ENCODE measurements at regions not wholly inside any gene's neighbourhood (a gene's known extent, or its start where the extent isn't known, plus 50 kb on each side); places are given as distances from the start of the nearest gene placed in this dataset.

DNA sequence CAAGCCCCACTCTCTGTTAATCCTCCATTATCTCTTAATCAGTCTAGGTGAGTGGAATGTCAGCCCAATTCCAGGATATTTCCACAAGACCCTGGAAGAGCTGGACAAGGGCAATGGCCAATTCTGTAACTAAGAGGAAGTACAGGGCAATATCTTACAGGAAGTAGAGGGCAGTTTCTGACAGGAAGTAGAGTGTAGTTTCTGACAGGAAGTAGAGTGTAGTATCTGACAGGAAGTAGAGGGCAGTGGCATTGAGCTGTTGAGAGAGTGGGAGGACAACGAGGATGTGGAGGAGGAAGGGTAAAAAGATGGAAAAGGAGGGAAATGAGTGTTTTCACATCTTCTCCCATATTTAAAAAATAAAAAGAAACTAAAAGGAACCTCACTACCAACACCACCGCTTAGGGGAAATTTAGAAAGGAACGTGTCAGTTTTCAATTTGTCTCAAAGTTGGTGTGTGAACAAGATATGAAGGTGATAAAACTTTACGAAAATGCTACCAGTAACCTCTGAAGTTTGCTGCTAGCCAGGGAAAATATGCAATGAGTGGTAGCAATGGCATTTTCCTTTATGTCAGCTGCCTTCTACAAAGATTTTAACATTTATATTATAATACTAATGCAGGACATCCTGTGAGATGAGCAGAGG is 430.9 kb upstream of the HNRNPA3 start:
- H3K4me3 Mint-ChIP-seq: peak overlapping the region; percentile 1 to 59 (median 52)
- no peak for ATAC-seq

DNA sequence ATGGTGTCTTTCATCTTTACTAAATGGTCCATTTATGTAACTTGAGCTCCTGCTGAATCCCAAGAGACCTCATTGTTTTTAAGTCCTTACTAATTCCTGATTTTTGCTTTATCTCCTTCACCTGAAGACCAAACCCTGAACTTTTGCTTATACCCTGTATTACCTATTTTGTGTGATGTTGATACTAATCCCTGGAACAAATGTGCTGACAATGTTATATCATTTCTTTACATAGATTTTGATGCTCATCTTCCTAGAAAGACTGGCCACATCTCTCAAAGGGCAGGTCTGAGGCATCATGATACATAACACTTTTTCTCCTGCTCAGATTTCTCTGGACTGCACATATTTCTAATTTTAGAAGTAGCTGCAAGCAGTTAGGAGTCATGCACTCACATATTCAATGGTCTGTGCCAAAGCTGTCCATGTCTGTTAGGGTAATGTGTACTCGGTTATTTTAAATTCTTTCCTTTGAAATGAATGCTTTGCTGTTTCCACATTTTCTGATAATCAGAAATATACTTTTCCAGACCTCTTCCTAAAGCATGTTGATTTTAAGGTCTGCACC is 427.9 kb upstream of the HNRNPA3 start:
- Histone ChIP-seq H3K27ac (ENCODE audit: low read depth, low read length) (no peak overlapping the region), H3K27me3 (ENCODE audit: control insufficient read depth in 2 of 2, insufficient read depth in 2 of 2, low read length in 2 of 2) (no peaks in the 10 kb centered on the region), H3K4me3 (ENCODE audit: low read length) (no peak overlapping the region), H3K36me3 (ENCODE audit: control insufficient read depth in 2 of 3, insufficient read depth in 3 of 3, low read length in 3 of 3) (no peaks in the 10 kb centered on the region), H3K9me3 (ENCODE audit: control insufficient read depth in 2 of 3, low read length in 3 of 3) (no peaks in the 10 kb centered on the region), H3K4me1 (ENCODE audit: control insufficient read depth in 2 of 2, insufficient read depth in 2 of 2, low read length in 2 of 2) (peaks cover 0 to 4% of the 10 kb centered on the region in 2 donors)
- no peak for ATAC-seq
- intact Hi-C loops (cut with micrococcal nuclease): no loop called here
- H3K27me3 Mint-ChIP-seq: peaks cover 0 to 5% (median 0%) of the 10 kb centered on the region in 5 donors
- ChIA-PET POLR2A (no interaction called here), CTCF (no interaction called here)
- no peak for DNase-seq
- H3K36me3 Mint-ChIP-seq: peaks cover 4 to 15% (median 5%) of the 10 kb centered on the region in 5 donors
- H3K9me3 Mint-ChIP-seq: peaks cover 2 to 45% (median 18%) of the 10 kb centered on the region in 11 donors
- H3K4me1 Mint-ChIP-seq: peaks cover 5 to 21% (median 13%) of the 10 kb centered on the region in 7 donors
- H3K4me3 Mint-ChIP-seq: no peak overlapping the region
- no peak overlapping the region for H3K27ac Mint-ChIP-seq

More for the DNA sequence above, 430.9 kb upstream of the HNRNPA3 start:
- ChIA-PET CTCF (no interaction called here), POLR2A (no interaction called here)
- Histone ChIP-seq H3K4me3 (ENCODE audit: low read length) (no peak overlapping the region), H3K27me3 (ENCODE audit: control insufficient read depth in 2 of 2, insufficient read depth in 2 of 2, low read length in 2 of 2) (no peaks in the 10 kb centered on the region), H3K36me3 (ENCODE audit: control insufficient read depth in 2 of 3, insufficient read depth in 3 of 3, low read length in 3 of 3) (no peaks in the 10 kb centered on the region), H3K9me3 (ENCODE audit: control insufficient read depth in 2 of 3, low read length in 3 of 3) (no peaks in the 10 kb centered on the region), H3K27ac (ENCODE audit: low read depth, low read length) (no peak overlapping the region), H3K4me1 (ENCODE audit: control insufficient read depth in 2 of 2, insufficient read depth in 2 of 2, low read length in 2 of 2) (peaks cover 0 to 4% of the 10 kb centered on the region in 2 donors)
- Mint-ChIP-seq H3K4me1 (peaks cover 5 to 21% (median 13%) of the 10 kb centered on the region in 7 donors), H3K9me3 (peaks cover 2 to 45% (median 18%) of the 10 kb centered on the region in 11 donors), H3K36me3 (peaks cover 4 to 17% (median 5%) of the 10 kb centered on the region in 5 donors), H3K27ac (peak overlapping the region in 7 of 9 donors; percentile 14 to 85 (median 48)), H3K27me3 (peaks cover 0 to 2% (median 0%) of the 10 kb centered on the region in 5 donors)
- peak in 2 of 9 donors; percentile 8 for DNase-seq
- intact Hi-C loops (cut with micrococcal nuclease): no loop called here

DNA sequence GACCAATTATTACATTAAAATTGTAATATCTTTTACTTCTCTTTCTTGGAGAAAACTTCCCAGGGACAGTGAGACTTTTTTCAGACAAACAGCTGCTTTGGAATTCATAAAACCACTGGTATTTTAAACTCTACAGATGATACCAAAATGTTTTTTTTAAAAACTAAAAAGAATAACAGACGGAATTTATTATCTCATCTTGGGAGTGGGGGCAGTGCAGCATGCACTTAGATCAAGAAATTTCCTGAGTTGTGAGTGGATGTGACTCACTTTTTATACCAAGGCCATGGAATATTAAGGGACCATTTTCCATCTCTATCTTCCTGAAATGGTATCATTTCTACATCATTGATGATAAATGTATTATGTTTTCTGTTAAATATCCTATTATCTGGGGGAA is 422.8 kb upstream of the HNRNPA3 start:
- DNase-seq (no peak), ATAC-seq (no peak)
- Mint-ChIP-seq H3K4me1 (no peaks in the 10 kb centered on the region), H3K9me3 (peaks cover 0 to 5% (median 0%) of the 10 kb centered on the region in 11 donors), H3K27ac (no peak overlapping the region), H3K4me3 (no peak overlapping the region), H3K27me3 (peaks cover 6 to 25% (median 19%) of the 10 kb centered on the region in 5 donors), H3K36me3 (peaks cover 0 to 4% (median 0%) of the 10 kb centered on the region in 5 donors)
- POLR2A ChIA-PET: no interaction called here
- H3K4me1 ChIP-seq (ENCODE audit: control insufficient read depth in 2 of 2, insufficient read depth in 2 of 2, low read length in 2 of 2): no peaks in the 10 kb centered on the region
- CTCF ChIA-PET: no interaction called here
- H3K9me3 ChIP-seq (ENCODE audit: control insufficient read depth in 2 of 3, low read length in 3 of 3): no peaks in the 10 kb centered on the region
- H3K27me3 ChIP-seq (ENCODE audit: control insufficient read depth in 2 of 2, insufficient read depth in 2 of 2, low read length in 2 of 2): no peaks in the 10 kb centered on the region
- no peaks in the 10 kb centered on the region for H3K36me3 ChIP-seq (ENCODE audit: control insufficient read depth in 2 of 3, insufficient read depth in 3 of 3, low read length in 3 of 3)
- intact Hi-C loops (cut with micrococcal nuclease): no loop called here
- no peak overlapping the region for H3K27ac ChIP-seq (ENCODE audit: low read depth, low read length)
- H3K4me3 ChIP-seq (ENCODE audit: low read length): no peak overlapping the region

DNA sequence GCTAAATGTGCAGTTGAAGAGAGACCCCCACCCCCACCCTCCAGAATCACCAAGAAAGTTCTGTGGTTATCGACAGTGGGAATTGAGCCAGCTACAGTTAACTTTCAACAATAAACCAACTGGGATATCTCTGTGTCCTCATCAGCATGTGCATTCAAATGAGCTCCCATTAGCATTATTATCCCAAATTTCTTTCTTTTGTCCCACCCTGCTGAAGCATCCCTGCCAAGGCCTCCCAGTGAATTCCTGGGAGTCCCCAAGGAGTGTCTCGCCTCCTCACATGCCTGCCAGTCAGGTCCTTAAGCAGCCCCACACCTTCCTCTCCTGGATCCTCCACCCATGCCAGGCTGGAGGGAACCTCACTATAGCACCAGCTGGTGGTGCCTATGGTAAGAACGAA is 422.1 kb upstream of the HNRNPA3 start:
- H3K4me1 Mint-ChIP-seq: no peaks in the 10 kb centered on the region
- no peak for DNase-seq
- peak overlapping the region in 1 of 9 donors; percentile 16 for H3K27ac Mint-ChIP-seq
- H3K4me1 ChIP-seq (ENCODE audit: control insufficient read depth in 2 of 2, insufficient read depth in 2 of 2, low read length in 2 of 2): no peaks in the 10 kb centered on the region
- ChIA-PET POLR2A (no interaction called here), CTCF (no interaction called here)
- no peak overlapping the region for H3K4me3 Mint-ChIP-seq
- no peaks in the 10 kb centered on the region for H3K9me3 ChIP-seq (ENCODE audit: control insufficient read depth in 2 of 3, low read length in 3 of 3)
- H3K36me3 ChIP-seq (ENCODE audit: control insufficient read depth in 2 of 3, insufficient read depth in 3 of 3, low read length in 3 of 3): no peaks in the 10 kb centered on the region
- no peaks in the 10 kb centered on the region for H3K27me3 ChIP-seq (ENCODE audit: control insufficient read depth in 2 of 2, insufficient read depth in 2 of 2, low read length in 2 of 2)
- H3K4me3 ChIP-seq (ENCODE audit: low read length): no peak overlapping the region
- H3K36me3 Mint-ChIP-seq: no peaks in the 10 kb centered on the region
- H3K27me3 Mint-ChIP-seq: peaks cover 8 to 29% (median 21%) of the 10 kb centered on the region in 5 donors
- ATAC-seq: no peak
- intact Hi-C loops (cut with micrococcal nuclease): no loop called here
- H3K9me3 Mint-ChIP-seq: peaks cover 0 to 4% (median 0%) of the 10 kb centered on the region in 11 donors
- no peak overlapping the region for H3K27ac ChIP-seq (ENCODE audit: low read depth, low read length)

DNA sequence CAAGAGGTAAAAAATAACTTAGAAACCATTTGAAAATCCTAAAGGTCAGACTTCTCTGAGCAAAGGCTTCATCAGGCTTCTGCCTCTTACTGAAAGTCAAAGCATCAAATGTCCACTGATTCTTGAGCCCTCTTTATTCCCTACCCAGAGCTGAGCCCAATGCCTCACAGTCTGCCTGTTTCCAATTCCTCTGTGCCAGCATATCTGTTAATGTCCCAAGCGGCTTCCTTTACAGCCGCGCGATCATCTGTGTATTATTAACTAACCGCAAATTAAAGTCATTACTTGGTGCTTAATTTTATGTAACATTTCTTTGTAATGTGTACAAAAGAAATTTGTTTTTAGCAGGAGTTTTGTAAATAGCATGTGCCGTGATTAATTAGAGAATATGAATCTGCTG is 418.8 kb upstream of the HNRNPA3 start:
- DNase-seq (no peak), ATAC-seq (no peak)
- H3K27ac Mint-ChIP-seq: no peak overlapping the region
- H3K4me1 ChIP-seq (ENCODE audit: control insufficient read depth in 2 of 2, insufficient read depth in 2 of 2, low read length in 2 of 2): no peaks in the 10 kb centered on the region
- no peaks in the 10 kb centered on the region for H3K36me3 ChIP-seq (ENCODE audit: control insufficient read depth in 2 of 3, insufficient read depth in 3 of 3, low read length in 3 of 3)
- no peaks in the 10 kb centered on the region for H3K36me3 Mint-ChIP-seq
- intact Hi-C loops (cut with micrococcal nuclease): no loop called here
- H3K9me3 ChIP-seq (ENCODE audit: control insufficient read depth in 2 of 3, low read length in 3 of 3): no peaks in the 10 kb centered on the region
- H3K4me3 ChIP-seq (ENCODE audit: low read length): no peak overlapping the region
- H3K4me1 Mint-ChIP-seq: no peaks in the 10 kb centered on the region
- ChIA-PET POLR2A (no interaction called here), CTCF (no interaction called here)
- no peak overlapping the region for H3K27ac ChIP-seq (ENCODE audit: low read depth, low read length)
- H3K4me3 Mint-ChIP-seq: no peak overlapping the region
- no peaks in the 10 kb centered on the region for H3K27me3 ChIP-seq (ENCODE audit: control insufficient read depth in 2 of 2, insufficient read depth in 2 of 2, low read length in 2 of 2)
- H3K27me3 Mint-ChIP-seq: peaks cover 15 to 32% (median 30%) of the 10 kb centered on the region in 5 donors
- peaks cover 0 to 5% (median 0%) of the 10 kb centered on the region in 11 donors for H3K9me3 Mint-ChIP-seq

DNA sequence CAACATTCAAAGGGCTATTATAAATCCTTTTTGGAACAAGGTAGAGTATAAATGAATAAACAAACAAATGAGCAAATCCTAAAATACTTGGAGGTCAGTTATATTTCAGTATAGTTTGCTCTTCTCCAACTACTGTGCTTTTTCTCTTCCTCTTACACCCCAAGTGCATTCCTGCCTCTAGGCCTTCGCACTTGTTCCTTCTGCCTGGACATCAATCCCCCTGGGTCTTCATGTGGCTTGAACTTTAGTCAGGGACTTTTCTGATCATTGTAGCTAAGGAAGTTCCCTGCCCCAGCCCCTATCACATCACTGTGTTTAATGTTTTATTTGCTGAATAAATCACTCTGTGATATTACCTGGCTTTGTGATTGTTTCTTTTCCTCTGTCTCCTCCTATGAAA is 418.2 kb upstream of the HNRNPA3 start:
- intact Hi-C loops (cut with micrococcal nuclease): no loop called here
- Mint-ChIP-seq H3K27me3 (peaks cover 15 to 32% (median 30%) of the 10 kb centered on the region in 5 donors), H3K9me3 (peaks cover 0 to 5% (median 0%) of the 10 kb centered on the region in 11 donors), H3K36me3 (no peaks in the 10 kb centered on the region), H3K27ac (no peak overlapping the region), H3K4me1 (no peaks in the 10 kb centered on the region), H3K4me3 (no peak overlapping the region)
- no peak overlapping the region for H3K4me3 ChIP-seq (ENCODE audit: low read length)
- H3K36me3 ChIP-seq (ENCODE audit: control insufficient read depth in 2 of 3, insufficient read depth in 3 of 3, low read length in 3 of 3): no peaks in the 10 kb centered on the region
- ATAC-seq (no peak), DNase-seq (no peak)
- POLR2A ChIA-PET: no interaction called here
- no peaks in the 10 kb centered on the region for H3K4me1 ChIP-seq (ENCODE audit: control insufficient read depth in 2 of 2, insufficient read depth in 2 of 2, low read length in 2 of 2)
- CTCF ChIA-PET: no interaction called here
- no peak overlapping the region for H3K27ac ChIP-seq (ENCODE audit: low read depth, low read length)
- no peaks in the 10 kb centered on the region for H3K9me3 ChIP-seq (ENCODE audit: control insufficient read depth in 2 of 3, low read length in 3 of 3)
- no peaks in the 10 kb centered on the region for H3K27me3 ChIP-seq (ENCODE audit: control insufficient read depth in 2 of 2, insufficient read depth in 2 of 2, low read length in 2 of 2)

DNA sequence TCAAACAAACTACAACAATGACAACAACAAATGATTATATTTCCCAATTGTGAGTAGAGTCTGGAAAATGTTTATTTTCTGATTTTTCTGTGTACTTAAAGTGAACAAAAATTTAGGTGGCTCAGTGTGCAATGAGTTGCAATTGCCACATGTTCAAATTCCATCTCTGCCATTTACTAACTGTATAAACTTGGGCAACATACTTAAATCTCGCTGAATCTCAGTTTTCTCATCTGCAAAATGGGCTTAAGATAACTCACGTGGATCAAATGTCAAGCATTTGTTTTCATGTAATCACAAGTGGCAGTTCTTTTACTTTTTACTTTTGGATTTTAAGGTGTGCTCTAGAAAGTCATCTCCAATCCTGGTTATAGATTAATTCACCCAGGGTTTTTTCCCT is 416.8 kb upstream of the HNRNPA3 start:
- H3K4me1 Mint-ChIP-seq: no peaks in the 10 kb centered on the region
- no peaks in the 10 kb centered on the region for H3K27me3 ChIP-seq (ENCODE audit: control insufficient read depth in 2 of 2, insufficient read depth in 2 of 2, low read length in 2 of 2)
- ATAC-seq (no peak), DNase-seq (no peak)
- no peaks in the 10 kb centered on the region for H3K4me1 ChIP-seq (ENCODE audit: control insufficient read depth in 2 of 2, insufficient read depth in 2 of 2, low read length in 2 of 2)
- intact Hi-C loops (cut with micrococcal nuclease): no loop called here
- H3K36me3 Mint-ChIP-seq: no peaks in the 10 kb centered on the region
- no peaks in the 10 kb centered on the region for H3K9me3 ChIP-seq (ENCODE audit: control insufficient read depth in 2 of 3, low read length in 3 of 3)
- H3K27ac Mint-ChIP-seq: no peak overlapping the region
- peaks cover 0 to 6% (median 0%) of the 10 kb centered on the region in 11 donors for H3K9me3 Mint-ChIP-seq
- no peak overlapping the region for H3K4me3 Mint-ChIP-seq
- no peak overlapping the region for H3K4me3 ChIP-seq (ENCODE audit: low read length)
- CTCF ChIA-PET: no interaction called here
- POLR2A ChIA-PET: no interaction called here
- H3K27me3 Mint-ChIP-seq: peaks cover 12 to 31% (median 23%) of the 10 kb centered on the region in 5 donors
- H3K27ac ChIP-seq (ENCODE audit: low read depth, low read length): no peak overlapping the region
- H3K36me3 ChIP-seq (ENCODE audit: control insufficient read depth in 2 of 3, insufficient read depth in 3 of 3, low read length in 3 of 3): no peaks in the 10 kb centered on the region
